K562 (cell line): ENCODE measurements at regions not wholly inside any gene's neighbourhood (a gene's known extent, or its start where the extent isn't known, plus 50 kb on each side); places are given as distances from the start of the nearest gene placed in this dataset.

ENCODE experiments used
- ATAC-seq: fragments of 200-7000 bp; cut with Tn5 transposase; 3 replicates; pipeline ENCODE4 v1.9.1; 2020; ENCODE audit warnings: moderate library complexity
- BruUV-seq: library from RNA; stranded (reverse); fragments of 400-500 nt; replicated peaks from 2 replicates; lab custom pipeline; 2021; lab: Mats Ljungman, UMichigan
- CTCF ChIA-PET: fragments of 300-600 bp; formaldehyde crosslinking; extraction: SDS; loops from one replicate; lab custom pipeline; 2021; ENCODE audit warnings: low intra/inter-chr PET ratio; lab: Yijun Ruan, JAX
- POLR2A ChIA-PET: fragments of 300-600, 350-650 bp; sonication (Branson Sonifier 250); formaldehyde crosslinking; extraction: SDS; loops from one replicate; lab custom pipeline; 2021; ENCODE audit warnings: antibody characterized with exemption, inconsistent platforms; lab: Yijun Ruan, JAX
- DNase-seq, 4 experiments: peaks; one replicate each; pipeline versions ENCODE4 v3.0.0 to v3.0.0-alpha.2; 2011 to 2018; ENCODE audit warnings: low spot score in 3 of 4, mixed read lengths in 3 of 4; ENCODE audit errors: extremely low read depth in 1 of 4
- FAIRE-seq: peaks from 2 replicates; lab custom pipeline; 2011; peaks lifted over from hg19 to GRCh38; lab: Jason Lieb, UNC
- H2AFZ ChIP-seq: 2 replicates; pipeline ENCODE4 v1.6.0; 2011; ENCODE audit warnings: low read depth, low read length, control low read depth, inconsistent platforms
- H3K27ac ChIP-seq: fragments of 200-600 bp; 3 replicates; pipeline ENCODE4 v1.8.0; 2011; ENCODE audit warnings: low read depth, mild to moderate bottlenecking, control low read depth, inconsistent platforms, low read length, moderate library complexity, mixed read lengths; ENCODE audit errors: extremely low read depth
- H3K27me3 ChIP-seq, 2 experiments: fragments of 300-600 bp in 1 of 2; 2 replicates in 1 of 2; 3 replicates in 1 of 2; pipeline versions ENCODE4 v1.6.0 to v1.8.0; 2011; ENCODE audit warnings: inconsistent platforms in 2 of 2, low read length in 2 of 2, mild to moderate bottlenecking in 1 of 2, mixed read lengths in 1 of 2, moderate library complexity in 1 of 2; ENCODE audit not compliant: control insufficient read depth in 2 of 2, insufficient read depth in 2 of 2
- H3K36me3 ChIP-seq: fragments of 300-600 bp; 3 replicates; pipeline ENCODE4 v1.8.0; 2011; ENCODE audit warnings: mild to moderate bottlenecking, low read length, inconsistent platforms; ENCODE audit not compliant: control insufficient read depth, insufficient read depth
- H3K4me1 ChIP-seq, 2 experiments: fragments of 200-600 bp in 1 of 2; replicated peaks in 1 of 2; 2 replicates in 1 of 2; 3 replicates in 1 of 2; pipeline versions ENCODE4 v1.5.1 to v1.8.0; 2011; ENCODE audit warnings: inconsistent platforms in 2 of 2, low read length in 2 of 2, mild to moderate bottlenecking in 1 of 2, mixed read lengths in 1 of 2, moderate library complexity in 1 of 2; ENCODE audit not compliant: control insufficient read depth in 2 of 2, insufficient read depth in 2 of 2
- H3K4me2 ChIP-seq: 2 replicates; pipeline ENCODE4 v1.6.1; 2011; ENCODE audit warnings: low read length, control low read depth, inconsistent platforms, mixed read lengths; ENCODE audit not compliant: insufficient read depth
- H3K4me3 ChIP-seq: fragments of 200-600 bp; sonication (generic), shearing (Covaris generic); 2 replicates; pipeline ENCODE4 v1.5.1; 2016; ENCODE audit warnings: control low read depth, inconsistent platforms
- H3K79me2 ChIP-seq: fragments of 200-600 bp; 3 replicates; pipeline ENCODE4 v1.8.0; 2011; ENCODE audit warnings: low read length, inconsistent platforms; ENCODE audit not compliant: control insufficient read depth, insufficient read depth
- H3K9ac ChIP-seq, 2 experiments: 2 replicates each; pipeline versions ENCODE4 v1.6.0 to v1.6.1; 2011; ENCODE audit warnings: low read depth in 2 of 2, low read length in 2 of 2, control low read depth in 1 of 2, inconsistent platforms in 1 of 2, mild to moderate bottlenecking in 1 of 2, mixed read lengths in 1 of 2; ENCODE audit not compliant: insufficient read depth in 1 of 2
- H3K9me1 ChIP-seq: one replicate; pipeline ENCODE4 v1.6.0; 2011; ENCODE audit warnings: inconsistent platforms, mild to moderate bottlenecking, low read length, moderate library complexity; ENCODE audit not compliant: control insufficient read depth, insufficient read depth
- H3K9me3 ChIP-seq: replicated peaks from 2 replicates; pipeline ENCODE4 v1.5.1; 2011; ENCODE audit warnings: low read depth, low read length, inconsistent platforms; ENCODE audit not compliant: control insufficient read depth, insufficient read depth
- H4K20me1 ChIP-seq: replicated peaks from 2 replicates; pipeline ENCODE4 v1.6.1; 2011; ENCODE audit warnings: low read length, inconsistent platforms, mixed read lengths; ENCODE audit not compliant: control insufficient read depth, insufficient read depth
- COPS2 ChIP-seq: fragments of 450-650 bp; conservative IDR thresholded peaks from 2 replicates; pipeline ENCODE4 v1.6.1; 2016; ENCODE audit warnings: mild to moderate bottlenecking, moderate library complexity
- KAT2B ChIP-seq: IDR thresholded peaks from one replicate; pipeline ENCODE4 v1.6.1; 2012; ENCODE audit warnings: low read depth, mild to moderate bottlenecking, control low read depth, inconsistent platforms, low read length, moderate library complexity
- KLF6 ChIP-seq: fragments of 250-450 bp; sonication (Bioruptor Pico); IDR thresholded peaks from 2 replicates; pipeline ENCODE4 v1.4.0; 2020; ENCODE audit warnings: mild to moderate bottlenecking, moderate library complexity, borderline replicate concordance
- POLR2G ChIP-seq: fragments of 200-400 bp; formaldehyde crosslinking; IDR thresholded peaks from 2 replicates; pipeline ENCODE4 v1.6.1; 2017; ENCODE audit warnings: low read depth, mild to moderate bottlenecking, antibody characterized with exemption, low read length, moderate library complexity
- SIN3A ChIP-seq, 2 experiments: fragments of 150-350 bp in 1 of 2; IDR thresholded peaks; 2 replicates each; pipeline ENCODE4 v1.6.1; 2011 to 2016; ENCODE audit warnings: borderline replicate concordance in 2 of 2, low read depth in 2 of 2, low read length in 2 of 2, mild to moderate bottlenecking in 2 of 2, moderate library complexity in 2 of 2; ENCODE audit not compliant: control insufficient read depth in 1 of 2
- TEAD4 ChIP-seq, 2 experiments: sonication (generic) in 1 of 2; formaldehyde crosslinking in 1 of 2; IDR thresholded peaks; 2 replicates each; pipeline versions ENCODE4 v1.6.1 to v1.8.0; 2012 to 2022; ENCODE audit warnings: borderline replicate concordance in 1 of 2, inconsistent platforms in 1 of 2, low read length in 1 of 2, mild to moderate bottlenecking in 1 of 2, missing genetic modification reagents in 1 of 2
- ZNF143 ChIP-seq: sonication (generic); formaldehyde crosslinking; IDR thresholded peaks from 2 replicates; pipeline ENCODE4 v1.9.0; 2022; ENCODE audit warnings: mild to moderate bottlenecking, missing genetic modification reagents
- ZNF431 ChIP-seq: sonication (generic); formaldehyde crosslinking; IDR thresholded peaks from 2 replicates; pipeline ENCODE4 v1.8.0; 2022; ENCODE audit warnings: mild to moderate bottlenecking, missing genetic modification reagents
- WGBS: fragments of 100-300 bp; shearing (Covaris generic); methylation state at CpG from one replicate; pipeline ENCODE4 v1.1.6; 2016; ENCODE audit warnings: low coverage, mixed read lengths; ENCODE audit not compliant: insufficient coverage; ENCODE audit errors: missing lambda C conversion rate; 5-methylcytosine and 5-hydroxymethylcytosine counted together
- in situ Hi-C: fragments of 300-500 bp; cut with MboI; formaldehyde crosslinking; loops from 4 replicates; pipeline ENCODE4 v1.15.0; 2018; ENCODE audit warnings: inconsistent platforms, mixed read lengths
- intact Hi-C: fragments of 100-400 bp; cut with micrococcal nuclease; formaldehyde crosslinking; loops from 2 replicates; pipeline ENCODE4 v1.14.2; 2022
- TF ChIP-seq, protein P1 (sequence below): fragments of 450-650 bp; conservative IDR thresholded peaks from 2 replicates; pipeline ENCODE4 v1.6.1; 2016; ENCODE audit warnings: missing genetic modification characterization, low read depth, mild to moderate bottlenecking, missing compliant biosample characterization, moderate library complexity
- TF ChIP-seq, protein P2 (sequence below), 2 experiments: fragments of 450-650 bp in 1 of 2; IDR thresholded peaks; 2 replicates each; pipeline ENCODE4 v1.6.1; 2011 to 2017; ENCODE audit warnings: low read depth in 2 of 2, antibody characterized with exemption in 1 of 2, borderline replicate concordance in 1 of 2, low read length in 1 of 2, mild to moderate bottlenecking in 1 of 2, mixed read lengths in 1 of 2; ENCODE audit not compliant: control insufficient read depth in 1 of 2
- TF ChIP-seq, protein P3 (sequence below): IDR thresholded peaks from 2 replicates; pipeline ENCODE4 v1.6.1; 2011; ENCODE audit not compliant: insufficient read length; ENCODE audit errors: extremely low read depth
- TF ChIP-seq, protein P4 (sequence below): conservative IDR thresholded peaks from 2 replicates; pipeline ENCODE4 v1.6.1; 2011; ENCODE audit warnings: low read depth, mild to moderate bottlenecking, low read length; ENCODE audit not compliant: control insufficient read depth

DNA sequence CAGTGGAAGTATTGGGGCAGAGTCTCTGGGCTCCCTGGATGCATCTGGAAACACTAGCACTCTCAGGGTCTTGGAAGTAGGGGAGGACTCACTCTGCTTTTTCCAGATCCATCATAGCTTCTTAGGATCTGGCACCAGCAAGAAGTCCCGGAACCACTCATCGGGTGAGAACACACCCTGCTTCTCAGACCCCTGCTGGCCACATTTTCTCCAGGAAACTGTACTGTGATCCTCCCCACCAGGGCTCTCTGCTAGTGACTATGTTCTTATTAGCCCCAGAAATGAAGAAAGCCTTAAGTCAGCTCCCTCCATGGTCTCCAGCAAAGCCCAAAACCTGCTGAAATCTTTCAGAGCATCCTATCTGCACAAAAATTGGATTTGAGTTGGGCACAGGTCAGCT is 197.3 kb upstream of the GADL1 start (continued):
- TF ChIP-seq, protein P1, sequence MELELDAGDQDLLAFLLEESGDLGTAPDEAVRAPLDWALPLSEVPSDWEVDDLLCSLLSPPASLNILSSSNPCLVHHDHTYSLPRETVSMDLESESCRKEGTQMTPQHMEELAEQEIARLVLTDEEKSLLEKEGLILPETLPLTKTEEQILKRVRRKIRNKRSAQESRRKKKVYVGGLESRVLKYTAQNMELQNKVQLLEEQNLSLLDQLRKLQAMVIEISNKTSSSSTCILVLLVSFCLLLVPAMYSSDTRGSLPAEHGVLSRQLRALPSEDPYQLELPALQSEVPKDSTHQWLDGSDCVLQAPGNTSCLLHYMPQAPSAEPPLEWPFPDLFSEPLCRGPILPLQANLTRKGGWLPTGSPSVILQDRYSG, result no peak

DNA sequence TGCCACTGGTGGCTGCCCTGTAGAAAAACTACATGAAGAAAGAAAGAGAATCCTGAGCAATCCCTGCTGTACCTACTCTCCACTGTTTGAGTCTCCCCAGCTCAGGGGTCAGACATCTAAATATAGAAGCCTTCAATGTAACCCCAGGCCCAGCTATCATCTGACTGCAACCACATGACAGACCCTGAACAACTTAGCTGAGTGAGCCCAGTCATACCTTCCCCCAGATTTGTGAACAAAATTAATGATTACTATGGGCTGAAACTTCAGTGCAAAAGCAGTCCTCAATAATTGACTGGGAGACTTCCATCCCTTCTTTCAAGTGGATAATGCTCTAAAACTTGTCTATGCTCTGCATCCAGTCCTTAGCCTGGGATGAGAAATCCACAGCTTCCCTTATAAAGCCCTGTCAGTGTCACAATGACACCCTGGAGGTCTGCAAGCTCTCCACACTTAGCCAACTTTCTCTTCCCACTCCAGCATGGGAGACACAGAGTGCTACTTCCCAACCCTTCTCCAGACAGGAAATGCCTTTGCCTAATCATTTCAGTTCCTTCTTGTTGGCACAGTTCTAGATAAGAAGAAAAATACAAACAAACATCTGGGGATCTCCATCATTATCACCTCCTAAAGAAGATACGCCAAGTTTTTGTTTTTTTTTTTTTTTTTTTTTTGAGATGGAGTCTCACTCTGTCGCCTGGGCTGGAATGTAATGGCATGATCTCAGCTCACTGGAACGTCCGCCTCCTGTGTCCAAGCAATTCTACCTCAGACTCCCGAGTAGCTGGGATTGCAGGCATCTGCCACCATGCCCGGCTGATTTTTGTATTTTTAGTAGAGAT is 198.5 kb upstream of the GADL1 start:
- H4K20me1 ChIP-seq, result no peaks in the 10 kb centered on the region
- ChIA-PET POLR2A (no interaction called here), CTCF (no interaction called here)
- H3K79me2 ChIP-seq, result no peaks in the 10 kb centered on the region
- no peaks in the 10 kb centered on the region for H3K27me3 ChIP-seq
- no peak for ATAC-seq
- no peak overlapping the region for H3K9ac ChIP-seq
- DNase-seq, result no peak
- H3K9me3 ChIP-seq, result no peaks in the 10 kb centered on the region
- no peak overlapping the region for H3K4me3 ChIP-seq
- WGBS, result 12% methylated on average over 6 of the region's 6 CpGs
- H3K4me2 ChIP-seq, result no peak overlapping the region
- H3K4me1 ChIP-seq, result no peaks in the 10 kb centered on the region; a peak in 1 of 5 replicates
- H3K9me1 ChIP-seq, result no peaks in the 10 kb centered on the region
- no TSS peak for BruUV-seq
- intact Hi-C loops, result no loop called here
- H3K36me3 ChIP-seq, result no peaks in the 10 kb centered on the region
- no peak overlapping the region for H3K27ac ChIP-seq
- H2AFZ ChIP-seq, result no peak overlapping the region
- in situ Hi-C loops, result no loop called here
- no peak for FAIRE-seq
- no peak for TF ChIP-seq KLF6 (CRISPR knock-in tag)
- TF ChIP-seq KAT2B, result no peak
- TF ChIP-seq, protein P2, sequence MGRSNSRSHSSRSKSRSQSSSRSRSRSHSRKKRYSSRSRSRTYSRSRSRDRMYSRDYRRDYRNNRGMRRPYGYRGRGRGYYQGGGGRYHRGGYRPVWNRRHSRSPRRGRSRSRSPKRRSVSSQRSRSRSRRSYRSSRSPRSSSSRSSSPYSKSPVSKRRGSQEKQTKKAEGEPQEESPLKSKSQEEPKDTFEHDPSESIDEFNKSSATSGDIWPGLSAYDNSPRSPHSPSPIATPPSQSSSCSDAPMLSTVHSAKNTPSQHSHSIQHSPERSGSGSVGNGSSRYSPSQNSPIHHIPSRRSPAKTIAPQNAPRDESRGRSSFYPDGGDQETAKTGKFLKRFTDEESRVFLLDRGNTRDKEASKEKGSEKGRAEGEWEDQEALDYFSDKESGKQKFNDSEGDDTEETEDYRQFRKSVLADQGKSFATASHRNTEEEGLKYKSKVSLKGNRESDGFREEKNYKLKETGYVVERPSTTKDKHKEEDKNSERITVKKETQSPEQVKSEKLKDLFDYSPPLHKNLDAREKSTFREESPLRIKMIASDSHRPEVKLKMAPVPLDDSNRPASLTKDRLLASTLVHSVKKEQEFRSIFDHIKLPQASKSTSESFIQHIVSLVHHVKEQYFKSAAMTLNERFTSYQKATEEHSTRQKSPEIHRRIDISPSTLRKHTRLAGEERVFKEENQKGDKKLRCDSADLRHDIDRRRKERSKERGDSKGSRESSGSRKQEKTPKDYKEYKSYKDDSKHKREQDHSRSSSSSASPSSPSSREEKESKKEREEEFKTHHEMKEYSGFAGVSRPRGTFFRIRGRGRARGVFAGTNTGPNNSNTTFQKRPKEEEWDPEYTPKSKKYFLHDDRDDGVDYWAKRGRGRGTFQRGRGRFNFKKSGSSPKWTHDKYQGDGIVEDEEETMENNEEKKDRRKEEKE (IDR thresholded peaks at IDR 0.05; ENCODE audit: borderline replicate concordance in 1 of 2, control insufficient read depth in 1 of 2, low read depth in 2 of 2, low read length in 1 of 2), result no peak
- TF ChIP-seq ZNF431 (CRISPR knock-in tag), result no peak
- TF ChIP-seq POLR2G, result no peak
- TF ChIP-seq SIN3A (IDR thresholded peaks at IDR 0.05; ENCODE audit: borderline replicate concordance in 2 of 2, control insufficient read depth in 1 of 2, low read depth in 2 of 2, low read length in 2 of 2), result no peak
- TF ChIP-seq ZNF143 (CRISPR knock-in tag), result no peak
- no peak for TF ChIP-seq TEAD4 (IDR thresholded peaks at IDR 0.05; ENCODE audit: low read length)
- no peak for TF ChIP-seq TEAD4 (CRISPR knock-in tag; IDR thresholded peaks at IDR 0.05; ENCODE audit: borderline replicate concordance)
- no peak for TF ChIP-seq COPS2
- TF ChIP-seq, protein P3, sequence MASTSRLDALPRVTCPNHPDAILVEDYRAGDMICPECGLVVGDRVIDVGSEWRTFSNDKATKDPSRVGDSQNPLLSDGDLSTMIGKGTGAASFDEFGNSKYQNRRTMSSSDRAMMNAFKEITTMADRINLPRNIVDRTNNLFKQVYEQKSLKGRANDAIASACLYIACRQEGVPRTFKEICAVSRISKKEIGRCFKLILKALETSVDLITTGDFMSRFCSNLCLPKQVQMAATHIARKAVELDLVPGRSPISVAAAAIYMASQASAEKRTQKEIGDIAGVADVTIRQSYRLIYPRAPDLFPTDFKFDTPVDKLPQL, result no peak
- TF ChIP-seq, protein P4, sequence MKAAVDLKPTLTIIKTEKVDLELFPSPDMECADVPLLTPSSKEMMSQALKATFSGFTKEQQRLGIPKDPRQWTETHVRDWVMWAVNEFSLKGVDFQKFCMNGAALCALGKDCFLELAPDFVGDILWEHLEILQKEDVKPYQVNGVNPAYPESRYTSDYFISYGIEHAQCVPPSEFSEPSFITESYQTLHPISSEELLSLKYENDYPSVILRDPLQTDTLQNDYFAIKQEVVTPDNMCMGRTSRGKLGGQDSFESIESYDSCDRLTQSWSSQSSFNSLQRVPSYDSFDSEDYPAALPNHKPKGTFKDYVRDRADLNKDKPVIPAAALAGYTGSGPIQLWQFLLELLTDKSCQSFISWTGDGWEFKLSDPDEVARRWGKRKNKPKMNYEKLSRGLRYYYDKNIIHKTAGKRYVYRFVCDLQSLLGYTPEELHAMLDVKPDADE, result no peak
